ENCODE measurements at regions not wholly inside any gene's neighbourhood (a gene's known extent, or its start where the extent isn't known, plus 50 kb on each side); places are given as distances from the start of the nearest gene placed in this dataset.

DNA sequence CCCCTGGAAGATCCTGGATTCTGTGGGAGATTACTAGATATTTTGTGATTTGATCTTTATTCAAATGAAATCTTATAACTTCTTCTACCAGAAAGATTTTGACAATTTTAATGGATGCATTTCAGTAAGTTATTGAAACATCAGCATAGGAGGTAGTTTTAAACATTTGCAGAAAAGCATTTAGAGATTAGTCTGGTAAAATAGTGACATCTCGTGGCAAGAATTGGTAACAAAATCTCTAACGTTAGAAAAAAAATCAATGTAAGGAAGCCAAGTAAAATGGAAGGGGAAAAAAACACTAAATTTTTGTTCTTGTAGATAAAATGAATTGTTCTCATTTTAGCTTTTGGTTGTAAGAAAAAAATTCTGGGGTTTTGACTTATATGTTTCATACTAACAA lies 73.3 kb downstream of the TASL start:
- peak; percentile 37 for DNase-seq (ENCODE audit: low read depth)

DNA sequence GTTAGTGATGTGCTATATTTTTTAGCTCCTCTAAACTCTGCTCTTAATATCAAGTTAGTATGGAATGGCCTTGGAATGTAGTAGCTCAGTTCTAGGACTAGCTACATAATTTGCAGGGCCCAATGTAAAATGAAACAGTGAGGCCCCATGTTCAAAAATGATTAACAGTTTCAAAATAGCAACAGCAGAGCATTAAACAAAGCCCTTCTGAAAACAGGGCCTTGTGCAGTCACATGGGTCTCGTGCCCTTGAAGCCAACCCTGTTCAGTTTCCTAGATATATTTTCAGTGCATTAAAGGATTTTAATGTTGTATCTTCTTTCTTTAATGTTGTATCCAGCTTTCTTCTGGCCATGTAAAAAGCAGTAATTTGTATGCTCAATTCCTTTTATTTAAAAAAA lies 82.1 kb downstream of the TASL start:
- DNase-seq (ENCODE audit: low read depth) = no peak

GRCh38 chrX:30493348-30493747 lies 84.2 kb downstream of the TASL start:
- DNase-seq (ENCODE audit: low read depth) = no peak

GRCh38 chrX:30489323-30489722 lies 88.2 kb downstream of the TASL start:
- peak; percentile 30 for DNase-seq (ENCODE audit: low read depth)

DNA sequence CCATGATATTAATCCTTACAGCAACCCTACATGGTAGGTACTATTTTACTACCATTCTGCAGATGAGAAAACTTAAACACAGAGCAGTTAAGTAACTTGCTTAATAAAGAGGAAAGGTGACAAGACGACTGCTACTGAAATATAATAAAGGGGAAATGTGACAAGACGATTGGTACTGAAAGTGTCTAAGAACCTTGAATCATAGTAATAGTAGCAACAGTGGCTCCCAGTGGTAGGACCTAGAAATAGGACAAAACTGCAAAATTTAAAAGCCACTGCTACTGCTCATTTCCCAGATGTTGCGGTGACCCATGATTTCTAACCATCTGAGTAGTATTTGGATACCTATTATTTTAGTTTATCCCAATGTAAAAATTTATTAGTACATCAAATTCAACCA lies 89.5 kb downstream of the TASL start:
- peak; percentile 38 for DNase-seq (ENCODE audit: low read depth)

GRCh38 chrX:30483996-30484395 lies 93.6 kb downstream of the TASL start:
- DNase-seq (ENCODE audit: low read depth) = no peak

DNA sequence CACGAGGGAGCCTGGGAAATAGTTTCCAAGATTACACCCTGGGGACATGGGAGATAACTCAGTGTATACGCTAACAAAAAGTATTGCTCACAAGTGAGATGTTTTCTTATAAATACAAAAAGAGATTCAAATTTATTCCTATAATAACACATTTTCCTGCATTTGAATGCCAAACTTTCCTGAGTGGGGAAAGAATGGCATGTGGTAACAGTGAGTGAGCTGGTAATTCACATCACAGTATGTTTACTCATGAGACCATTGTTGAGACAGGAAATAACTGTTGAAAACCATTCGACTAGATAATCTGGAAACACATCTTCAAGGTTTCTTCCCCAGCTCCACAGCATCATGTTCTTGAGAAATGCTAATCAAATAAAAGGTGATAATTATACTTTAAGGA lies 109.1 kb downstream of the TASL start:
- DNase-seq (ENCODE audit: low read depth) = no peak

Data from RPMI7951 (cell line).